Neural cell (in vitro differentiated cells): ENCODE measurements at regions not wholly inside any gene's neighbourhood (a gene's known extent, or its start where the extent isn't known, plus 50 kb on each side); places are given as distances from the start of the nearest gene placed in this dataset.

Experiments
- H2AFZ ChIP-seq: fragments of 200-600, 300-800 bp; sonication (generic), shearing (Covaris generic); 2 replicates; pipeline ENCODE4 v1.6.0; 2014; ENCODE audit warnings: low read depth, mild to moderate bottlenecking, antibody characterized with exemption, low read length, moderate library complexity
- H3F3A ChIP-seq: fragments of 200-600 bp; shearing (Covaris generic); 2 replicates; pipeline ENCODE4 v1.6.1; 2016; ENCODE audit warnings: mild to moderate bottlenecking, moderate library complexity, mixed read lengths, antibody characterized with exemption, low read length; ENCODE audit not compliant: insufficient read depth, poor library complexity, severe bottlenecking
- H3K27ac ChIP-seq: fragments of 200-600, 300-800 bp; sonication (generic), shearing (Covaris generic); 2 replicates; pipeline ENCODE4 v1.5.1; 2014; ENCODE audit warnings: mild to moderate bottlenecking, low read length, moderate library complexity
- H3K27me3 ChIP-seq: fragments of 300-800, 200-600 bp; sonication (generic), shearing (Covaris generic); 2 replicates; pipeline ENCODE4 v1.6.0; 2014; ENCODE audit warnings: mild to moderate bottlenecking, low read depth, low read length, moderate library complexity; ENCODE audit not compliant: insufficient read depth
- H3K36me3 ChIP-seq: fragments of 300-800, 200-600 bp; sonication (generic), shearing (Covaris generic); 2 replicates; pipeline ENCODE4 v1.5.1; 2014; ENCODE audit warnings: mild to moderate bottlenecking, antibody characterized with exemption, low read length, moderate library complexity; ENCODE audit not compliant: insufficient read depth
- H3K4me2 ChIP-seq: fragments of 300-800, 200-600 bp; sonication (generic), shearing (Covaris generic); 2 replicates; pipeline ENCODE4 v1.6.0; 2014; ENCODE audit warnings: mild to moderate bottlenecking, low read length
- H3K4me3 ChIP-seq: fragments of 300-800, 200-600 bp; sonication (generic), shearing (Covaris generic); 2 replicates; pipeline ENCODE4 v1.5.1; 2014; ENCODE audit warnings: mild to moderate bottlenecking, low read length, moderate library complexity
- H3K79me2 ChIP-seq: fragments of 200-600 bp; shearing (Covaris generic); replicated peaks from 2 replicates; pipeline ENCODE4 v1.6.0; 2014; ENCODE audit warnings: mild to moderate bottlenecking, low read length, moderate library complexity; ENCODE audit not compliant: insufficient read depth
- H3K9ac ChIP-seq: fragments of 300-800, 200-600 bp; sonication (generic), shearing (Covaris generic); 2 replicates; pipeline ENCODE4 v1.6.1; 2016; ENCODE audit warnings: mild to moderate bottlenecking, low read length, mixed read lengths
- H3K9me2 ChIP-seq: fragments of 200-600 bp; shearing (Covaris generic); 2 replicates; pipeline ENCODE4 v1.6.1; 2016; ENCODE audit warnings: mild to moderate bottlenecking, low read length, mixed read lengths; ENCODE audit not compliant: insufficient read depth
- H3K9me3 ChIP-seq: fragments of 200-600, 300-800 bp; sonication (generic), shearing (Covaris generic); 2 replicates; pipeline ENCODE4 v1.6.1; 2016; ENCODE audit warnings: mild to moderate bottlenecking, mixed run types, low read length, moderate library complexity, mixed read lengths
- H4K20me1 ChIP-seq: fragments of 200-600 bp; shearing (Covaris generic); 2 replicates; pipeline ENCODE4 v1.6.1; 2016; ENCODE audit warnings: mild to moderate bottlenecking, mixed run types; ENCODE audit not compliant: insufficient read depth
- CTCF ChIP-seq: fragments of 450-650 bp; IDR thresholded peaks from 2 replicates; pipeline ENCODE4 v1.5.1; 2014; ENCODE audit warnings: antibody characterized with exemption, mild to moderate bottlenecking, moderate library complexity; ENCODE audit not compliant: poor library complexity, severe bottlenecking
- EP300 ChIP-seq: fragments of 450-650 bp; conservative IDR thresholded peaks from 2 replicates; pipeline ENCODE4 v1.6.1; 2014; ENCODE audit warnings: antibody characterized with exemption, mild to moderate bottlenecking, moderate library complexity; ENCODE audit not compliant: poor library complexity, severe bottlenecking
- EZH2 ChIP-seq: fragments of 200-600, 300-800 bp; shearing (Covaris generic), sonication (generic); IDR thresholded peaks from 2 replicates; pipeline ENCODE4 v1.6.1; 2014; ENCODE audit warnings: antibody characterized with exemption, low read length, borderline replicate concordance, mild to moderate bottlenecking; ENCODE audit not compliant: insufficient read depth, poor library complexity, severe bottlenecking
- MXI1 ChIP-seq: fragments of 450-650 bp; conservative IDR thresholded peaks from 2 replicates; pipeline ENCODE4 v1.6.1; 2014; ENCODE audit warnings: antibody characterized with exemption, mild to moderate bottlenecking; ENCODE audit not compliant: poor library complexity, severe bottlenecking
- POLR2AphosphoS5 ChIP-seq: IDR thresholded peaks from 2 replicates; pipeline ENCODE4 v1.6.1; 2012
- RAD21 ChIP-seq: fragments of 450-650 bp; conservative IDR thresholded peaks from 2 replicates; pipeline ENCODE4 v1.6.1; 2014; ENCODE audit warnings: antibody characterized with exemption, mild to moderate bottlenecking, moderate library complexity
- REST ChIP-seq: IDR thresholded peaks from 2 replicates; pipeline ENCODE4 v1.6.1; 2012; ENCODE audit warnings: borderline replicate concordance
- SMC3 ChIP-seq: fragments of 450-650 bp; conservative IDR thresholded peaks from 2 replicates; pipeline ENCODE4 v1.6.1; 2014; ENCODE audit warnings: antibody characterized with exemption, mild to moderate bottlenecking, moderate library complexity; ENCODE audit not compliant: poor library complexity
- TAF1 ChIP-seq: IDR thresholded peaks from 2 replicates; pipeline ENCODE4 v1.6.1; 2012; ENCODE audit warnings: low read depth

DNA sequence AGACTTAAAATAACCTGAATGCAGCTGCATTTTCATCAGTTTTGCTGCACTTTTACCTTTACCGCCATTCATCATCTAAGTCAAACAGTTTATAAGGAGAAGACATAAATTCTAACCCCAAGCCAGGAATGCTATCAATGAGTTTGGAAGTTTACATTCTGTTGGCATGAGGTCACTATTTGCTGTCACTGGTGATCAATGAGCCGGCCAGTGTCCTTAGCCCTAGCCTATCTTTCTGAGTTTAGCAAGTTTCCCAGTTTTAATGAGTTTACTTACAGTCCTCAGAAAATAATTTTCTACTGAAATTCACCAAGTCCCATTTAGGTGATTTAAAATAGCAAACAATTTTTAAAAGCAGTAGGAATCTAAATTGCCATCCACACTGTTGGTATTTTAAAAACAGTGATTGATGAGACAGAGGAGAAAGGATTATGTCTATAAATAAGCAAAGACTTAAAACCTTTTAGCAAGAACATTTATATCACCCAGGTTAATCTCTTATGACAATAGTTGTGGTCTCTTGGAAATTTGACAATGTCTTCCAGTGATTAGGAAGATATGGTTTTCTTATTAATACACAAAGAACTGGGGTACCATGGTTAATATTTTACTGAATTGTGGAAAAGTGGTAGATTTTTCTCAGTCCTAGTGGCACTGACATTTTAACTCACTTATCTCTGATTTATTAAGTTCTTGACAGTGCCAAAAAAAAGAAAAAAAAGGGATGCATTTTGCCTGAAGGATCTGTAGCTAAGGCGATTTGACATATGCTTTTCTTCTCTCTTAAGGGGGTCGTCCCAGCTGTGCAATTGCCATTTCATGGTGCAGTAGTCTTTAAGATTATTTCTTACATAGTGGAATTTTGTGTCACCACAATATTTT is 443.4 kb upstream of the ANKRD30A start:
- no peak overlapping the region for H3K4me2 ChIP-seq
- H3K9ac ChIP-seq: no peak overlapping the region
- no peak for TF ChIP-seq CTCF
- TF ChIP-seq SMC3: no peak
- TF ChIP-seq POLR2AphosphoS5: no peak
- no peak for TF ChIP-seq EP300
- no peak for TF ChIP-seq RAD21
- TF ChIP-seq EZH2: no peak
- no peak for TF ChIP-seq TAF1
- TF ChIP-seq REST: no peak
- no peak for TF ChIP-seq MXI1
- no peak overlapping the region for H3K4me3 ChIP-seq
- H3K79me2 ChIP-seq: no peaks in the 10 kb centered on the region
- no peaks in the 10 kb centered on the region for H3K27me3 ChIP-seq
- no peaks in the 10 kb centered on the region for H3F3A ChIP-seq
- no peaks in the 10 kb centered on the region for H4K20me1 ChIP-seq
- no peaks in the 10 kb centered on the region for H3K36me3 ChIP-seq
- H3K9me3 ChIP-seq: no peaks in the 10 kb centered on the region
- H3K27ac ChIP-seq: no peak overlapping the region
- no peaks in the 10 kb centered on the region for H3K9me2 ChIP-seq
- no peak overlapping the region for H2AFZ ChIP-seq

GRCh38 chr10:36679554-36679953 is 445.8 kb upstream of the ANKRD30A start:
- Histone ChIP-seq H3K36me3 (no peaks in the 10 kb centered on the region), H3K9me3 (no peaks in the 10 kb centered on the region), H3K9me2 (no peaks in the 10 kb centered on the region), H4K20me1 (no peaks in the 10 kb centered on the region), H3K4me3 (no peak overlapping the region), H3K27ac (no peak overlapping the region), H3K27me3 (no peaks in the 10 kb centered on the region), H3F3A (no peaks in the 10 kb centered on the region), H3K79me2 (no peaks in the 10 kb centered on the region), H3K9ac (no peak overlapping the region), H2AFZ (no peak overlapping the region), H3K4me2 (no peak overlapping the region)
- TF ChIP-seq EZH2: no peak
- no peak for TF ChIP-seq SMC3
- no peak for TF ChIP-seq TAF1
- TF ChIP-seq EP300: no peak
- no peak for TF ChIP-seq REST
- TF ChIP-seq MXI1: no peak
- TF ChIP-seq CTCF: no peak
- TF ChIP-seq POLR2AphosphoS5: no peak
- no peak for TF ChIP-seq RAD21
